ENCODE measurements at regions not wholly inside any gene's neighbourhood (a gene's known extent, or its start where the extent isn't known, plus 50 kb on each side); places are given as distances from the start of the nearest gene placed in this dataset.

DNA sequence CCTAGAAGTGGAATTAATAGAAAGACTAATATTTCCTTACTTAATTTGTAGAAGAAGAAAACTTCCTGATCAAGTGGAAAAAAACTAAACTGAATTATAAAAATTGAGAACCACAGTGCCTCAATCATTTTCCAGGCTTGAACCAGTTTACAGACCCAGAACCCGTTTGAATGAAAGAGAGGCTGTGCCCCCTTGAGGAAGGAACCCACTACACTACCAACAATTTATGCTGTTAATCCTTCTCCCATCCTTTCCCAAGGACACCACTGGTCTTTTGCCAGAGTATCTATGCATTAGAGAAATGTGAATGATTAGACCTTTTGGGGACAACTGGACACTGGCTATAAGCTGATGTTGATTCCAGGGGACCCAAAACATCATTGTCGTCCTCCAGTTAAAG is 842.6 kb downstream of the TECRL start:
- Histone ChIP-seq H3K4me3 (no peak overlapping the region), H3K27me3 (no peaks in the 10 kb centered on the region), H3K36me3 (no peaks in the 10 kb centered on the region), H3K4me1 (no peaks in the 10 kb centered on the region), H3K9me3 (no peaks in the 10 kb centered on the region), H3K27ac (no peak overlapping the region)
- no peak for TF ChIP-seq POLR2A (IDR thresholded peaks at IDR 0.05)
- TF ChIP-seq, protein P1, sequence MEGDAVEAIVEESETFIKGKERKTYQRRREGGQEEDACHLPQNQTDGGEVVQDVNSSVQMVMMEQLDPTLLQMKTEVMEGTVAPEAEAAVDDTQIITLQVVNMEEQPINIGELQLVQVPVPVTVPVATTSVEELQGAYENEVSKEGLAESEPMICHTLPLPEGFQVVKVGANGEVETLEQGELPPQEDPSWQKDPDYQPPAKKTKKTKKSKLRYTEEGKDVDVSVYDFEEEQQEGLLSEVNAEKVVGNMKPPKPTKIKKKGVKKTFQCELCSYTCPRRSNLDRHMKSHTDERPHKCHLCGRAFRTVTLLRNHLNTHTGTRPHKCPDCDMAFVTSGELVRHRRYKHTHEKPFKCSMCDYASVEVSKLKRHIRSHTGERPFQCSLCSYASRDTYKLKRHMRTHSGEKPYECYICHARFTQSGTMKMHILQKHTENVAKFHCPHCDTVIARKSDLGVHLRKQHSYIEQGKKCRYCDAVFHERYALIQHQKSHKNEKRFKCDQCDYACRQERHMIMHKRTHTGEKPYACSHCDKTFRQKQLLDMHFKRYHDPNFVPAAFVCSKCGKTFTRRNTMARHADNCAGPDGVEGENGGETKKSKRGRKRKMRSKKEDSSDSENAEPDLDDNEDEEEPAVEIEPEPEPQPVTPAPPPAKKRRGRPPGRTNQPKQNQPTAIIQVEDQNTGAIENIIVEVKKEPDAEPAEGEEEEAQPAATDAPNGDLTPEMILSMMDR (IDR thresholded peaks at IDR 0.05) = no peak
- no peak for TF ChIP-seq POLR2AphosphoS5 (IDR thresholded peaks at IDR 0.05)
- intact Hi-C loops (cut with DNase I; ENCODE audit: low total_unique reads) = no loop called here
- DNase-seq (ENCODE audit: low spot score in 2 of 2) = no peak

DNA sequence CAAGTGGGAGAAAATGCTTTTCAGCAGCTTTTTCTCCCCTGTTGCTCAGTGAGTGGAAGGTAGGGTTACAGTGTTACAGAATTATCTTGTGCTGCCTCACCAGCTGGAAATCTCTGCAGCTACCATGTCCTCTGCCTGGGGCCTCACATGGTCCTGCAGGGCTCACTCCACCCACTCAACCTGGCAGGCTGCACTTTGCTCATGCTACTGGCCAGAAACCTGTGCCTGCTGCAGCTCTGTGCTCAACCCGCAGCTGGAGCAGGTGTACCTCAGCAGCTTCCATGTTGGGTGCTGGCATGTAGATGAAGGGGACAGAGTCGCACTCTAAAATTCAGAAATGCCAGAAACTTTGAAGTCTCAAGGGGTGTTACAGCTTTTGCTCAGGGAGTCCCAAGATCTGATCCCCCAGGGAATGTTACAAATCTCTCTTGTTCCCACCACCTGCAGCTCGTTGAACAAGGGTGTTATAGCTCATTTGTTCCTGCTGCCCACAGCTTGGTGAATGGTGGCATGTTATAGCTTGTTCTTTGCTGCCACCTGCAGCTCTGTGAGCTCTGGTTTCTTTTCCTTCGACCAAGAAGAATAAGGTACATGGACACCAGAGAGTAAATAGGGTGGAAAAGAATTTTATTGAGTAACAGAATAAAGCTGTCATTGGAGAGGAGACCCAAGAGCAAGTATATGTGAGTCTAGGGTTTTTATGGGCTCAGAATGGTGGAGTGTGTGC is 845.8 kb downstream of the TECRL start:
- no peaks in the 10 kb centered on the region for H3K4me1 ChIP-seq
- intact Hi-C loops (cut with DNase I; ENCODE audit: low total_unique reads) = no loop called here
- TF ChIP-seq POLR2AphosphoS5 (IDR thresholded peaks at IDR 0.05) (no peak), POLR2A (IDR thresholded peaks at IDR 0.05) (no peak)
- TF ChIP-seq, protein P1 (IDR thresholded peaks at IDR 0.05) = no peak
- H3K9me3 ChIP-seq = no peaks in the 10 kb centered on the region
- H3K4me3 ChIP-seq = no peak overlapping the region
- no peaks in the 10 kb centered on the region for H3K27me3 ChIP-seq
- H3K27ac ChIP-seq = no peak overlapping the region
- H3K36me3 ChIP-seq = no peaks in the 10 kb centered on the region
- no peak for DNase-seq (ENCODE audit: low spot score in 2 of 2)

DNA sequence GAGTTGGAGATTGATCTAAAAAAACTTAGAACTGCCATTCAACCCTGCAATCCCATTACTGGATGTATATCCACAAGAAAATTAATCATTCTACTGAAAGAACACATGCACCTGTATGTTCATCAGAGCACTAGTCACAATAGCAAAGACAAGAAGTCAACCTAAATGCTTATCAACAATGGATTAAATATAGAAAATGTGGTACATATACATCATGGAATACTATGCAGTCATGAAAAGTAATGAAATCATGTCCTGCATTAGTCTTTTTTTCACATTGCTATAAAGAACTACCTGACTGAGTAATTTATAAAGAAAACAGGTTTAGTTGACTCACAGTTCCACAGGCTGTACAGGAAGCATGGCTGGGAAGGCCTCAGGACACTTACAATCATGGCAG is 850.5 kb downstream of the TECRL start:
- Histone ChIP-seq H3K4me3 (no peak overlapping the region), H3K27ac (no peak overlapping the region), H3K36me3 (no peaks in the 10 kb centered on the region), H3K4me1 (no peaks in the 10 kb centered on the region), H3K27me3 (no peaks in the 10 kb centered on the region), H3K9me3 (no peaks in the 10 kb centered on the region)
- no peak for TF ChIP-seq POLR2AphosphoS5 (IDR thresholded peaks at IDR 0.05)
- no peak for TF ChIP-seq POLR2A (IDR thresholded peaks at IDR 0.05)
- TF ChIP-seq, protein P1 (IDR thresholded peaks at IDR 0.05) = no peak
- intact Hi-C loops (cut with DNase I; ENCODE audit: low total_unique reads) = no loop called here
- DNase-seq (ENCODE audit: low spot score in 2 of 2) = no peak

DNA sequence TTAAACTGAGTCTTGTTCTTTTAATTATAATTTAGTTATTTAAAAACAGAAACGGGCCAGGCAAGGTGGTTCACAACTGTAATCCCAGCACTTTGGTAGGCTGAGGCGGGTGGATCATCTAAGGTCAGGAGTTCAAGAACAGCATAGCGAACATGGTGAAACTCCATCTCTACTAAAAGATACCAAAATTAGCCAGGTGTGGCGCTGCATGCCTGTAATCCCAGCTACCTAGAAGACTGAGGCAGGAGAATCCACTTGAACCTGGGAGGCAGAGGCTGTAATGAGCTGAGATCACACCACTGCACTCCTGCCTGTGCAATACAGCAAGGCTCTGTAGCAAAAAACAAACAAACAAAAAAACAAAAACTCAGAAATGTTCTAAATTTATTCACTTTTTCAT is 852.9 kb downstream of the TECRL start:
- H3K36me3 ChIP-seq = no peaks in the 10 kb centered on the region
- no peaks in the 10 kb centered on the region for H3K4me1 ChIP-seq
- intact Hi-C loops (cut with DNase I; ENCODE audit: low total_unique reads) = no loop called here
- TF ChIP-seq, protein P1 (IDR thresholded peaks at IDR 0.05) = no peak
- no peak for TF ChIP-seq POLR2AphosphoS5 (IDR thresholded peaks at IDR 0.05)
- no peak for TF ChIP-seq POLR2A (IDR thresholded peaks at IDR 0.05)
- DNase-seq (ENCODE audit: low spot score in 2 of 2) = no peak
- no peak overlapping the region for H3K27ac ChIP-seq
- no peak overlapping the region for H3K4me3 ChIP-seq
- no peaks in the 10 kb centered on the region for H3K9me3 ChIP-seq
- no peaks in the 10 kb centered on the region for H3K27me3 ChIP-seq

DNA sequence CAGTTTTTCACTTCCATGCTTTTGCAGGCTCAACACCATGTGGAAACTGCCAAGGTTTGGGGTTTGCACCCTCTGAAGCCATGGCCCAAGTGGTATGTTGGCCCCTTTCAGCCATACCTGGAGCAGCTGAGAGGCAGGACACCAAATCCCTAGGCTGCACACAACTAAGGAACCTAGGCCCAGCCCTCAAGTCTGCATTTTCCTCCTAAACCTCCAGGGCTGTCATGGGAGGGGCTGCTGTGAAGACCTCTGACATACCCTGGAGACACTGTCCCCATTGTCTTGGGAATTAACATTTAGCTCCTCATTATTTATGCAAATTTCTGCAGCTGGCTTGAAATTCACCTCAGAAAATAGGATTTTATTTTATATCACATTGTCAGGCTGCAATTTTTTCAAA is 856.1 kb downstream of the TECRL start:
- H3K4me1 ChIP-seq = no peaks in the 10 kb centered on the region
- no peak overlapping the region for H3K4me3 ChIP-seq

More for the DNA sequence above, 856.1 kb downstream of the TECRL start:
- no peaks in the 10 kb centered on the region for H3K9me3 ChIP-seq
- TF ChIP-seq, protein P1 (IDR thresholded peaks at IDR 0.05) = no peak
- TF ChIP-seq POLR2AphosphoS5 (IDR thresholded peaks at IDR 0.05) (no peak), POLR2A (IDR thresholded peaks at IDR 0.05) (no peak)
- DNase-seq (ENCODE audit: low spot score in 2 of 2) = no peak
- intact Hi-C loops (cut with DNase I; ENCODE audit: low total_unique reads) = no loop called here
- no peaks in the 10 kb centered on the region for H3K36me3 ChIP-seq
- no peak overlapping the region for H3K27ac ChIP-seq
- no peaks in the 10 kb centered on the region for H3K27me3 ChIP-seq
